ENCODE measurements at regions not wholly inside any gene's neighbourhood (a gene's known extent, or its start where the extent isn't known, plus 50 kb on each side); places are given as distances from the start of the nearest gene placed in this dataset.
A peak's percentile ranks its signal among the peaks of the same experiment; 100 is the strongest.

DNA sequence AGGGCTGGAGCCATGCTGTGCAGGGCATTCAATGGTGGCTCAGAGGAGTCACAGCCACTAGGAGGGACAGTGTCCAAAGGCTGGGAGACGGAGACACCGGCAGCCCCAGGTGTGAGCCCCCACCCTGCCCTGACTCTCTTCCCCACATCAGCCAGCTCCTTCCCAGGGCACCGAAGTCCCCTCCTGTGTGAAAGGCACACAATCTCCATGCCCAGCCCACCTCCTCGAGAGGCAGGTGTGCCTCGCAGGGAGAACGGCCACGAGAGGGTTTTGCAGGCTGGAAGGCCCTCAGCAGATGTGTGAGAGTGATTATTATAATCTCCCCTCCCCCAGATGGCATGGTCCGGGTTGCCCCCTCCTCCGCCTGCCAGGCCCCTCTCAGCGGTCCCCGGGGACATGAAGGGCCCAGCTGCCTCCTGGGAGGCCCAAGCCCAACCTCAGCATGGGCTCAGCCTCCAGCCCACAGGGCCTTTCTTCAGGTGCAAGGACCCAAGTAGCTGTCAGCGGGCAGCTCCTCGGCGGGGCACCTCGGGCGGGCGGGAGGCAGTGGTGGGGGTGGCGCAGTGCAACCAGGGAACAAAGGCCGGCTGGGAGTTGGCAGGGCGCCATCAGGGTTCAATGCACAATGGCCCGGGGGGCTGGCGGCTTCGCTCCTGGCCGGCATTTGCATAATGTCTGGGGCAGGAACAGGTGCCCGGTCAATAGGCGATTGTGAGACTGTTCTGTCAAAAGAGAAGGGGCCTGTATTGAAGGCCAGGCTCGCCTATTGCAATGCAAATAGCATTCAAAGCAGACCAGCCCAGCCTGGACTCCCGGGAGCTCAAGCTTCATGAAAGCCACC lies 155.3 kb upstream of the ZMIZ1 start:
- Mint-ChIP-seq H3K4me3 (no peak overlapping the region), H3K27me3 (ENCODE audit: low read depth in 3 of 3) (peaks cover 1 to 7% (median 2%) of the 10 kb centered on the region in 3 donors), H3K36me3 (no peaks in the 10 kb centered on the region), H3K9me3 (no peaks in the 10 kb centered on the region), H3K4me1 (no peaks in the 10 kb centered on the region), H3K27ac (no peak overlapping the region)
- no peak for DNase-seq

DNA sequence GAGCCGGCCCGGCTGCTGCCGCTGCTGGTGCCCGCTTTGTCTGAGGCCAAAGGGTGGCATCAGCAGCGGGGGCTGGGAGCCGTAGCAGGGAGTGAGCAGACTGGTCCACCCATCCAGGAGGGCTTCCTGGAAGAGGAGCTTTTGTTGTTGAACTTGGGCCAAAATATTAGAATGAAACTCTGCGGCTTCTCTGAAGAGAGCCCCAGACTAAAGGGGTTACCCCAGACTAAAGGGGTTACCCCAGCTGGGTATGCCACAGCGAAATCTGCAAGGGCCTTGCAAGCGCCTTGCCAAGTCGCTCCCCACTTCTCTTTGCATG lies 154.7 kb upstream of the ZMIZ1 start:
- peaks cover 1 to 7% (median 2%) of the 10 kb centered on the region in 3 donors for H3K27me3 Mint-ChIP-seq (ENCODE audit: low read depth in 3 of 3)
- H3K27ac Mint-ChIP-seq, result no peak overlapping the region
- H3K36me3 Mint-ChIP-seq, result no peaks in the 10 kb centered on the region
- no peak overlapping the region for H3K4me3 Mint-ChIP-seq
- no peak for DNase-seq
- H3K9me3 Mint-ChIP-seq, result no peaks in the 10 kb centered on the region
- no peaks in the 10 kb centered on the region for H3K4me1 Mint-ChIP-seq

DNA sequence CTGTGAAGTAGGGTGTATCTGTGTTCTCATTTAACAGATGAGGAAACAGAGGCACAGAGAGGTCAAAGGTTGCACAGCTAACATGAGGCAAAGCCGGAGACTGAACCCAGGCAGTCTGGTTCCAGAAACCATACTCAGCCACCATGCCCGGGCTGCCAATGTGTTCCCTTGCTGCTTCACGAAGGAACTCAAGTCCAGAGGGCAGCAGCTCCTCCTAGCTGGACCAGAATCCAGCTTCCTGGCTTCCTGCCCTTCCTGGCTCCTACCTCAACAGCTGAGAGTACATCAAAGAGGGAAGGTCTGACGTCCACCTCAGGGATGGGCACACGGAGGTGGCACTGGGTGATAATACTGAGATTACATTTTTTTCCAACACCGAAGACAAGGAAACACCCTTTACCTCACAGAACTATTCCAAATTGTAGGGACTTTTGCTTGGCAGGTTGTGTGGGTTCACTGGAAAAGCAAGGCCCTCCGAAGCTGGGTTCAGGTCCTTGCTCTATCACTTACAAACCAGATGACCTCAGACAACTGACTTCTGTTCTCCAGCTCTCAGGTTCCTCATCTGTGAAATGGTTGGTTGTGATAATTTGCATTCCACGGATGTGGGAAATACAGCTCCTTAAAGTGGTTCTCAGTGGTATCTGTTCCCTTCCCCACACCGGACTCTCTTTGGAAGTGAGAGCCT lies 154.1 kb upstream of the ZMIZ1 start:
- H3K9me3 Mint-ChIP-seq, result no peaks in the 10 kb centered on the region
- no peak overlapping the region for H3K27ac Mint-ChIP-seq

DNA sequence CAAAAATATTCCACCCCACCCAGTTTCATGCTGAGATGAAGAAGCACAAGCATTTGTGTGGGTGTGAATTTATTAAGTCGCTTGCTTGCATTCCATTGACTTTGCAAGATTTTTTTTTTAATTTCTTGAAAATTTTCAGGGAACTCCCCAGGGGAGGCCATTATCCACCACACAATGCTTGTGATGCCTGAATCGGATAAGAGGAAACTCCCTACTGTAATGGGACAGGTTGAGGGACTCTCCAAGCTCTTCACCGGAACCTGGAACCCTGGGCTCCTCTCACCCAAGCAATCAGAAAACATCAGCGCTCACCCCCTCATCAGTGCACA lies 153.6 kb upstream of the ZMIZ1 start:
- Mint-ChIP-seq H3K4me1 (no peaks in the 10 kb centered on the region), H3K27ac (no peak overlapping the region), H3K4me3 (no peak overlapping the region), H3K9me3 (no peaks in the 10 kb centered on the region), H3K27me3 (ENCODE audit: low read depth in 3 of 3) (peaks cover 1 to 7% (median 4%) of the 10 kb centered on the region in 3 donors), H3K36me3 (no peaks in the 10 kb centered on the region)
- DNase-seq, result no peak

More for the DNA sequence above, 154.1 kb upstream of the ZMIZ1 start:
- Mint-ChIP-seq H3K27me3 (ENCODE audit: low read depth in 3 of 3) (peaks cover 1 to 7% (median 4%) of the 10 kb centered on the region in 3 donors), H3K4me3 (no peak overlapping the region), H3K4me1 (no peaks in the 10 kb centered on the region), H3K36me3 (no peaks in the 10 kb centered on the region)
- DNase-seq, result no peak

DNA sequence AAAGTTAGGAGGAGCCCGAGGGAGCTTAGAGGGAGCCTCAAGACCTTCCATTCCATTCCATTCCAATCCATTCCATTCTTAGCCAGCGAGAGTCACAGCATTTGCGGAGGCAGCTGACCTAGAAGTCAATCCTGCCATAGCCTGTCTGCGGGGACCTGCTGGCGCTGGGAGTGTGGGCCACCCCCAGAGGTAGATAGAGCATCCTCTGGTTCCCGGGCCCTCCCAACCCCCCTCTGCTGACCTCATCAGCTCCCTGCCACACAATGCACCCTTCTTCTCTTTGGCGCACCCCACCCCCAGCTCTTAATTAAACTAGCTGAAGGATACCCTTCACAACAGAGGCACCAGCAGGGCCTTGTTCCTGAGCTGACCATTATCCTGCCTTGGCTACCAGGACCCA lies 152.5 kb upstream of the ZMIZ1 start:
- peaks cover 3 to 7% (median 4%) of the 10 kb centered on the region in 3 donors for H3K27me3 Mint-ChIP-seq (ENCODE audit: low read depth in 3 of 3)
- H3K36me3 Mint-ChIP-seq, result no peaks in the 10 kb centered on the region
- no peaks in the 10 kb centered on the region for H3K9me3 Mint-ChIP-seq
- no peak overlapping the region for H3K27ac Mint-ChIP-seq
- DNase-seq, result no peak
- H3K4me1 Mint-ChIP-seq, result no peaks in the 10 kb centered on the region
- no peak overlapping the region for H3K4me3 Mint-ChIP-seq

DNA sequence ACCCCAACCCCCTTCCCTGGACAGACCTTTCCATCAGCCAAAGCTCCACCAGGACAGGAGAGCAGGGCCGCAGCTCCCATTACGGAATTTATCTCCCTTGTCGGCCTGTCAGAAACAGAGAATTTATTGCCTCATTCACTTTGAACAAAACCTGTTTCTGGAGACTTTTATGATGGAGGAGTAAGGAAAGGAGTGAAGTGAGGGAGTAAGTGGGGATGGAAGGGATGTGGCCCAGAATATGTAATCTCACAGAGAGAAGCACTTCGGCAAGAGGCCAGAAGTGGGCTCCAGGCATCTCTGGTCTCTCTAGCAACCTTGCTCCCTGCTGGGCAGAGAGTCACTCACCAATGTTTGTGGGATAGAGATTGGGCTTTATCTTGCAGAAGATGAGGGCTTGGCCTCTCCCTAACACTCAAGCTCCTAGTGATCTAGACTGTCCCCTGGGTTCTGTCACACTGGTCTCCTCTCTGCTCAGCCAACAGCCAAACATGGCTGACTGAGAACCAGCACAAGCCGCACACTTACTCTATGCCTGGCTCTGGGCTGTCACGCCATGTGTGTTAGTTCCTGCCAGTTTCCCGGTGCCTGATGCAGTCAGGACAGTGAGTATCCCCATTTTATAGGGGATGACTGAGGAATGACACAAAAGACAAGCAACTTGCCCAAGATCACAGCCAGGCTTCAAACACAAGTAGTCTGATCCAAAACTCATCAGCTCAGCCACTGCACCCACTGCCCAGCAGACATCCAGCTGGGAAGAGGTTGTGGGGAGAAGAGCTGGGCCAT lies 149.4 kb upstream of the ZMIZ1 start:
- Mint-ChIP-seq H3K4me1 (no peaks in the 10 kb centered on the region), H3K27me3 (ENCODE audit: low read depth in 3 of 3) (peaks cover 4 to 11% (median 11%) of the 10 kb centered on the region in 3 donors), H3K36me3 (no peaks in the 10 kb centered on the region), H3K27ac (peak overlapping the region in 1 of 6 donors; percentile 47), H3K9me3 (no peaks in the 10 kb centered on the region), H3K4me3 (no peak overlapping the region)
- no peak for DNase-seq

DNA sequence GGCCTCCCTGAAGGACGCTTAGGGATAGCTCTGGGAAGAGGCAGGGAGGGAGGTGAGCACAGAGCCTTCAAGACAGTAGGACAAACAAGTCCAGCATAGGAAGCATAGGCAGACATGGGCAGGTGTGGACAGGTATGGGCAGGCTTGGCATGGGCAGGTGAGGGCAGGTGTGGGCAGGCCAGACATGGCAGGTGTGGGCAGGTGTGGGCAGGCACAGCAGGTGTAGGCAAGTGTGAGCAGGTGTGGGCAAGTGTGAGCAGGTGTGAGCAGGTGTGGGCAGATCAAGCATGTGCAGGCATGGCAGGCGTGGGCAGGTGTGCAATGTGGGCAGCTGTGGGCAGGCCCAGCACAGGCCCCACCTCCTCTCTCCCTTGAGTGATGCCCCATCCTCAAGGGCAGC lies 148.8 kb upstream of the ZMIZ1 start:
- Mint-ChIP-seq H3K27ac (no peak overlapping the region), H3K9me3 (no peaks in the 10 kb centered on the region), H3K4me1 (no peaks in the 10 kb centered on the region), H3K27me3 (ENCODE audit: low read depth in 3 of 3) (peaks cover 2 to 11% (median 10%) of the 10 kb centered on the region in 3 donors), H3K36me3 (no peaks in the 10 kb centered on the region), H3K4me3 (no peak overlapping the region)
- DNase-seq, result no peak

DNA sequence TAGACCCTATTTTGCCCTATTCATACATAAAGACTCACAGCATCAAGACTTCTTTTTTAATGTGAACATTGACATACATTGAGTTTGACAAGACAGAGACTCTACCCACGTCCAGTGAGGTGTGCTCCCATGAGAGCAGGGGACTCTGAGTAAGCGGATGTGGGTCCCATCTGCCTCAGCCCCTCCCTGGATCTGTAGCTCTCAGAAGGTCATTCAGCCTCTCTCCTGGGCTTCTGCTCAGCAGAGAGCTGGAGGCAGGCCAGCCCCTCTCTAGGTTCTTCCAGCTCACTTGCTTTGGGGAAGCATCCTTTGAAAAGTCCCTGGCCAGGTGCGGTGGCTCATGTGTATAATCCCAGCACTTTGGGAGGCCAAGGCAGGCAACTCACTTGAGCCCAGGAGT lies 146.9 kb upstream of the ZMIZ1 start:
- DNase-seq, result no peak
- H3K36me3 Mint-ChIP-seq, result no peaks in the 10 kb centered on the region
- H3K4me3 Mint-ChIP-seq, result no peak overlapping the region
- no peaks in the 10 kb centered on the region for H3K9me3 Mint-ChIP-seq
- no peaks in the 10 kb centered on the region for H3K4me1 Mint-ChIP-seq
- H3K27me3 Mint-ChIP-seq (ENCODE audit: low read depth in 3 of 3), result peaks cover 2 to 10% (median 10%) of the 10 kb centered on the region in 3 donors
- H3K27ac Mint-ChIP-seq, result no peak overlapping the region

DNA sequence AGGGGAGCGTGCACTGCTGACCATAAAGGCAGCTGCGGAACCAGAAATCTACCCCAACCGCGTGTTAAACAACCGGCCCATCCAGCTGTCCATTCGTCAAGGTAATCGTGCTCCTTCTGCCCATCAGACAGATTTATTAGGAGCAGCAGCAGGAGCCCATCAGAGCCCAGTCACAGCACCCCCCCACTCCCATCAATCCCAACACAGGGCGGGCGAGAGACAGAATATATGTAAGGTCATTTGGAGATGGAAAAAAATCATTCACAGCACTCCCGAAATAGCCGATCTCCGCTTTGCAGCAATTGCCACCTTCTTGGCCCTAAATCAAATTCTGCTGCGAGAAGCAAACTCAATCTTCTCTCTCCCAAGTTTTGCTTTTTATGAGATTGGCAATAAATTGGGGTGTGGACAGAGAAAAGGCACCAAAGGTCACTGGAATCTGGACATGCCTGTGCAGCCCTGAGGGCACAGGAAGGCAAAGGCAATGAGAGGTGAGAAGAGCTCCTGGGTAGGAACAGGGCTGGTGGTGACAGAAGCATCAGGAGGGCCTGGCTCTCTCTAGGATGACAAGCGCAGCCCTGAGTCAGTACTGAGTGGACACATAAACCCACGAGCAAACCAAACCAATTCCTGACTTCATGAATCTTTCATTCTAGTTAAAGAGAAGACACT lies 145.0 kb upstream of the ZMIZ1 start:
- no peaks in the 10 kb centered on the region for H3K36me3 Mint-ChIP-seq
- no peaks in the 10 kb centered on the region for H3K4me1 Mint-ChIP-seq
- H3K4me3 Mint-ChIP-seq, result no peak overlapping the region
- DNase-seq, result no peak
- H3K27me3 Mint-ChIP-seq (ENCODE audit: low read depth in 3 of 3), result peaks cover 2 to 10% (median 6%) of the 10 kb centered on the region in 3 donors
- no peak overlapping the region for H3K27ac Mint-ChIP-seq
- no peaks in the 10 kb centered on the region for H3K9me3 Mint-ChIP-seq

DNA sequence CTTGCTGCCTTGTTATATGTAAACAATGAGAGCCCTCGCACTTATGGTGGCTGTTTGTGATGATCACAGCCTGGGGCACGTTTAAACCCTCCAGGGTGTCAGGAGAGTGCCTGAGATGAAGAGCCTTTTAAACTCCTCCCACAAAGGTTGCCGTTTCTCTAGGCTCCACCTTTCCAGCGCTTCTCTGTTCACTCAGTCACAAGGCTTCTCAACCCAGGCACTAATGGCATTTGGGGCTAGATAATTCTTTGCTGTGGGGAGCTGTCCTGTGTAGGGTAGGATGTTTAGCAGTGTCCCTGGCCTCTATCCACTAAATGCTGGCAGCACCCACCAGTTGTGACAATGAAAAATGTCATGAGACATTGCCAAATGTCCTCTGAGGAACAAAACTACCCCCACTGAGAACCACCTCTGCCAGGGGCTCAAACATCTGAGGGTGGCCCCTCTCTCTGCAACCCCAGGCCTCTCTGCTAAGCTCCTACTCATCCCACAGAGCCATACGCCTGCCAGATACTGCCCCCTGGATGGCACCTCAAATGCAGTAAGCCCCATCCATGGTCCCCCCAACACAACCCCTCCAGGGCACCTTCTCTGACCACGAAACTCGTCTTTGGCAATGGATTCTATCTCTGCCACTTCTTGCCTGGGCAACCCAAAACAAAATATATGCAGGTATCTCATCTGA lies 144.3 kb upstream of the ZMIZ1 start:
- DNase-seq, result no peak
- Mint-ChIP-seq H3K9me3 (no peaks in the 10 kb centered on the region), H3K36me3 (no peaks in the 10 kb centered on the region), H3K27ac (no peak overlapping the region), H3K27me3 (ENCODE audit: low read depth in 3 of 3) (peaks cover 1 to 10% (median 6%) of the 10 kb centered on the region in 3 donors), H3K4me3 (no peak overlapping the region), H3K4me1 (no peaks in the 10 kb centered on the region)

DNA sequence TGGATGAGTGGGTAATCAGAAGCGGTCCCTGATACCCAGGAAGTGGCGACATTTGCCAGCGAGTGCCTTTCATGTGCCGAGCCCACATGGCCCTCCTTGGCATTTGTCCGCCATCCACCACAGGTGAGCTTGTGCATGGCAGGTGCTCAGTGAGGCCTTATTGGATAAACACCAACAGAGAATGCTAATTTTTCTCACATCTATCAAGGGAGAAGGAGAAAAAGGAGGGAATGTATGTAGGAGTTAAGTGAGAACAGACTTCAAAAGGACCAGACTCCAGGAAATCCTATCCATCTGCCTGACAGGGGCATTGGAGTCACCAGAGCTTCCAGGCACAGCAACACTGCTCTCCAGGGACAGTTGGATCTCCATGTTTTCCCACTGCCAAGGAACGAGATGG lies 143.5 kb upstream of the ZMIZ1 start:
- Mint-ChIP-seq H3K27ac (no peak overlapping the region), H3K4me1 (no peaks in the 10 kb centered on the region), H3K36me3 (no peaks in the 10 kb centered on the region), H3K27me3 (ENCODE audit: low read depth in 3 of 3) (peaks cover 0 to 8% (median 6%) of the 10 kb centered on the region in 3 donors), H3K9me3 (no peaks in the 10 kb centered on the region), H3K4me3 (no peak overlapping the region)
- DNase-seq, result no peak

DNA sequence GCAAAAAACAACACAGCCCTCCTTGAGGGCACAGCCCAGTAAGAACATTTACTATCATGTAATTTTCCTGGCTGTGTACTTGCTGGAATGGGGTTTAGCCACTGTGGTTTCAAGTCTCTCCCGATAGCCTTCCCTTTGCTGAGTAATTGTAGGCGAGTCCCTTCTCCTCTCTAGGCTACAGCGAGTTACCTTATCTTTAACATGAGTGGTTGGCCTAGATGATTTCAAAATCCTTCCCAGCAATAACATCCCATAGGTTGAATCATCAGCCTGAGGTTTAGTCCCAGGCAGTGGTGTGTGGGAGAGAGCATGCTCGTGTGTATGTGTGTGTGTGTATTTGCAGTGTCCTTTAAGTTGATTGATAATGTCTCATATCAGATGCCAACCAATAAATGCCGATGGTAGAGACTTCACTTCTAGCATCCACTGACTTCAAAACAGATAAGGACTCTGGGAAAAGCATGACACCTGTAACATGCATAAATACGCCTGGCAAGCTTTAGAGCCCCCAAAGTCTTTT lies 142.9 kb upstream of the ZMIZ1 start:
- H3K9me3 Mint-ChIP-seq, result no peaks in the 10 kb centered on the region
- no peak for DNase-seq
- no peak overlapping the region for H3K27ac Mint-ChIP-seq
- no peak overlapping the region for H3K4me3 Mint-ChIP-seq
- H3K36me3 Mint-ChIP-seq, result no peaks in the 10 kb centered on the region
- H3K27me3 Mint-ChIP-seq (ENCODE audit: low read depth in 3 of 3), result peaks cover 0 to 8% (median 8%) of the 10 kb centered on the region in 3 donors
- no peaks in the 10 kb centered on the region for H3K4me1 Mint-ChIP-seq

DNA sequence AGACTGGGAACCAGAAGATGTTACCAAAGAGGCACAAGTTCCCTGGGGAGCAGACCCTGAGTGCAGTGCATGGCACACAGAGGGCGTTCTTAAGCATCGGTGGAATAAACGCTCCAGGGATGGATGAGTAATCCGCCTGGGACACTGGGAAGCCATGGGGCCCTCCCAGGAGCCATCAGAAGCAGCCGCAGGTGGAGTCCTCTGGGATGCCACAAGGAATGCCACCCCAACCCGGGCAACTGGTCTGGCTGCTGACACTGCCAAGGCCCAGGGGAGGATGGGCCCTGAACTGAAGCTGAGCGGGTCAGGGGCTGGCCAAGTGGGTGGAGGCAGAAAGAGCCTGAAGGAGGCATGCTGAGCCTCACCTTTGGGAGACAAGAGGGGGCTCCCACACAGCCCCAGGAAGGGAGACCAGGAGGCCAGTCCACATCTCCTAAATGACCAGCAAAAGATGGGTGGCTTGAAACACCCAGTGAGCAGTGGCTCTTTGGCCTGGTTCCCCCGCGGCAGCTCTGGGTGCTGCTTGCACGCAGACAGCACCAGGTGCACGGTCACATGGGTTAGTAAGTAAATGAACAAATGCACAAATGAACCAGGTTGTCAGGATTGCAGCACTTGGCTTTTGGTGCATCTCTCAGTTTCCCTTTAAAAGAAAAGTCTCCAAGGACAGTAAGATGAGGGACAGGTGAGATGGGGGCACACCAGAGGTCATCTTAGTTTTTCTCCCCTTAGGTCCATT lies 141.3 kb upstream of the ZMIZ1 start:
- H3K27ac Mint-ChIP-seq, result no peak overlapping the region
- no peaks in the 10 kb centered on the region for H3K4me1 Mint-ChIP-seq
- no peak for DNase-seq
- no peak overlapping the region for H3K4me3 Mint-ChIP-seq
- no peaks in the 10 kb centered on the region for H3K36me3 Mint-ChIP-seq
- H3K27me3 Mint-ChIP-seq (ENCODE audit: low read depth in 3 of 3), result peaks cover 0 to 7% (median 5%) of the 10 kb centered on the region in 3 donors
- H3K9me3 Mint-ChIP-seq, result no peaks in the 10 kb centered on the region
